ENCODE measurements at regions not wholly inside any gene's neighbourhood (a gene's known extent, or its start where the extent isn't known, plus 50 kb on each side); places are given as distances from the start of the nearest gene placed in this dataset.
"Not testable (repeated sequence)": the region's sequence is repeated elsewhere in the genome, so short reads cannot be mapped to it uniquely, and the experiment has no call there.

DNA sequence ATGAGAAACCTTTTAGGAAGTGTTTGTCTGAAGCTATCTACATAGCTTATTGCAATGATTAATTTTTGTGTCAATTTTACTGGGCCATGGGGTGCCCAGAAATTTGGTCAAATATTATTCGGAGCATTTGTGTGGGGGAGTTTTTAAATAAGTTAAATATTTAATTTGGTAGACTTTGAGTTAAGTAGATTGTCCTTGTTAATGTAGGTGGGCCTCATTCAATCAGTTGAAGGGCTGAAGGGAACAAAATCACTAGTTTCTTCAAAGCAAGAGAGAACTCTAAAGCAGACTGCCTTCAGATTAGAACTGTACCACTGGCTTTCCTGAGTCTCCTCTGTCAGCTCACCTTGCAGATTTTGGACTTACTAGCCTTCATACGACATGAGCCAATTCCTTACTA, 1008.6 kb upstream of the ADAMTS5 start:
- no peak for DNase-seq
- in situ Hi-C loops (cut with HindIII; ENCODE audit: low pct_ligation_motif_present, low sequenced_read_pairs), result no loop called here
- TF ChIP-seq, protein P1, sequence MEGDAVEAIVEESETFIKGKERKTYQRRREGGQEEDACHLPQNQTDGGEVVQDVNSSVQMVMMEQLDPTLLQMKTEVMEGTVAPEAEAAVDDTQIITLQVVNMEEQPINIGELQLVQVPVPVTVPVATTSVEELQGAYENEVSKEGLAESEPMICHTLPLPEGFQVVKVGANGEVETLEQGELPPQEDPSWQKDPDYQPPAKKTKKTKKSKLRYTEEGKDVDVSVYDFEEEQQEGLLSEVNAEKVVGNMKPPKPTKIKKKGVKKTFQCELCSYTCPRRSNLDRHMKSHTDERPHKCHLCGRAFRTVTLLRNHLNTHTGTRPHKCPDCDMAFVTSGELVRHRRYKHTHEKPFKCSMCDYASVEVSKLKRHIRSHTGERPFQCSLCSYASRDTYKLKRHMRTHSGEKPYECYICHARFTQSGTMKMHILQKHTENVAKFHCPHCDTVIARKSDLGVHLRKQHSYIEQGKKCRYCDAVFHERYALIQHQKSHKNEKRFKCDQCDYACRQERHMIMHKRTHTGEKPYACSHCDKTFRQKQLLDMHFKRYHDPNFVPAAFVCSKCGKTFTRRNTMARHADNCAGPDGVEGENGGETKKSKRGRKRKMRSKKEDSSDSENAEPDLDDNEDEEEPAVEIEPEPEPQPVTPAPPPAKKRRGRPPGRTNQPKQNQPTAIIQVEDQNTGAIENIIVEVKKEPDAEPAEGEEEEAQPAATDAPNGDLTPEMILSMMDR (IDR thresholded peaks at IDR 0.05; ENCODE audit: low read depth, low read length, missing control alignments), result no peak
- Histone ChIP-seq H3K4me3 (ENCODE audit: low read depth, low read length) (no peak overlapping the region), H3K27me3 (replicated peaks) (no peaks in the 10 kb centered on the region), H3K36me3 (replicated peaks) (no peaks in the 10 kb centered on the region), H3K27ac (no peak overlapping the region)

DNA sequence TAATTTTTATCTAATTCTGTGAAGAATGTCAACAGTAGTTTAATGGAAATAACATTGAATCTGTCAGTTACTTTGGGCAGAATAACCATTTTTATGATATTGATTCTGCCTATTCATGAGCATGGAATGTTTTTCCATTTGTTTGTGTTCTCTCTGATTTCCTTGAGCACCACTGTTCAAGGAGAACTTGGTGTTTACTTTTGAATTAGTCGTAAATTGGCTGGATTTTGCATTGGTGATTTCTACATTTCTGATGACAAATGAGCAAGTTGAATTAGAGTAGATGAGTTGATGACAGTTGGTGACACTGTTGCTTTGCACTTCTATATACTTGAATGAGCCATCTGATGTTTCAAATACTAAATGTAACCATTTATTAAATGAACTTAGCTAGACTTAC, 1007.3 kb upstream of the ADAMTS5 start:
- DNase-seq; H3K27ac ChIP-seq; in situ Hi-C loops (cut with HindIII; ENCODE audit: low pct_ligation_motif_present, low sequenced_read_pairs): not testable (repeated sequence)

DNA sequence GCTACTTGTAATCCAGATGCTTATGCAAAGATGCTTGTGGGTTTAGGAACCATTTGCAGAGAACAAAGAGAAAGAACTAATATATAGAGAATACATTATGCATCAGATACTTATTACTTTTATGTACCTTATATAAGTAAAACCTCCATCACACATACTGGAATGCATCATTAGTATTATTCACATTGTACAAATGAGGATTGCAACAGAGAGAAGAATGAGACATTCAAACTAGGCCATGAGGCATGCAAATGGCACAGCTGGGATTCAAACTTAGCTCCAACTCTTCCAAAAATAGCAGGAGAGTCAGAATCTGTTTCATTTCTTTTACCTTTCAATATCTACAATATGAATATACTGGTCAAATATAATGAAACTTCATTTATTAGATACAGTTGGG, 1001.4 kb upstream of the ADAMTS5 start:
- in situ Hi-C loops (cut with HindIII; ENCODE audit: low pct_ligation_motif_present, low sequenced_read_pairs); DNase-seq; H3K27me3 ChIP-seq (replicated peaks); H3K27ac ChIP-seq; H3K4me3 ChIP-seq (ENCODE audit: low read depth, low read length); H3K36me3 ChIP-seq (replicated peaks): not testable (repeated sequence)

More for the DNA sequence above, 1007.3 kb upstream of the ADAMTS5 start:
- not testable (repeated sequence) for H3K4me3 ChIP-seq (ENCODE audit: low read depth, low read length); H3K27me3 ChIP-seq (replicated peaks); H3K36me3 ChIP-seq (replicated peaks)

DNA sequence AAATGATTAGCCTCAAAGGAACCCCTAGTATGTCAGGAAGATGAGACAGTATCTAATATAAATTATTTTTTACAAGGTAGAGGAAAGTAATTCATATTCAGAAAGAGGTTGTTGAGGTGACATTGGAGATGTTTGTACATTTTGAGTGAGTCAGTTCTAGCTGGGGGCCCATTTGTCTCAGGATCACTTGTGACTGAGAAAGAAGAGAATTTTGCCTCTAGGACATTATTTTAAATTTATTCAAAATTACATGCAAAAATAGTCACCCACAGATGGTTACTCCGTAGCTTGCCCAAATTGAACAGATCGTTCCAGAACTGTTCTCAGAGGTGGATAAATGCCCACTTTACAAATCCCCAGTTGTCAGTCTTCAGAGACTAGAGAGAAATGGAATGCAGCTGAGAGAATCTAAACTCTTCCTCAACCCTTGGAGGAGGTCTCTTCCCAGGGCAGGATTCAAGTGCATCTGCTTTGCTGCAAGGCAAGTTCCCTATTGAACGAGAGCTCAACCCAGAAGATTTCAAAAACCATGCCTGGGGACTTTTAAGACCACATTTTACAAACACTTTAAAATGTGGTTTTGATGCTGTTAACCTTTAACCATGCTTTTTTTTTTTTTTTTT, 987.8 kb upstream of the ADAMTS5 start:
- no peak for DNase-seq
- in situ Hi-C loops (cut with HindIII; ENCODE audit: low pct_ligation_motif_present, low sequenced_read_pairs), result no loop called here
- Histone ChIP-seq H3K27me3 (replicated peaks) (no peaks in the 10 kb centered on the region), H3K36me3 (replicated peaks) (no peaks in the 10 kb centered on the region), H3K4me3 (ENCODE audit: low read depth, low read length) (no peak overlapping the region), H3K27ac (no peak overlapping the region)
- TF ChIP-seq, protein P1 (IDR thresholded peaks at IDR 0.05; ENCODE audit: low read depth, low read length, missing control alignments), result no peak

DNA sequence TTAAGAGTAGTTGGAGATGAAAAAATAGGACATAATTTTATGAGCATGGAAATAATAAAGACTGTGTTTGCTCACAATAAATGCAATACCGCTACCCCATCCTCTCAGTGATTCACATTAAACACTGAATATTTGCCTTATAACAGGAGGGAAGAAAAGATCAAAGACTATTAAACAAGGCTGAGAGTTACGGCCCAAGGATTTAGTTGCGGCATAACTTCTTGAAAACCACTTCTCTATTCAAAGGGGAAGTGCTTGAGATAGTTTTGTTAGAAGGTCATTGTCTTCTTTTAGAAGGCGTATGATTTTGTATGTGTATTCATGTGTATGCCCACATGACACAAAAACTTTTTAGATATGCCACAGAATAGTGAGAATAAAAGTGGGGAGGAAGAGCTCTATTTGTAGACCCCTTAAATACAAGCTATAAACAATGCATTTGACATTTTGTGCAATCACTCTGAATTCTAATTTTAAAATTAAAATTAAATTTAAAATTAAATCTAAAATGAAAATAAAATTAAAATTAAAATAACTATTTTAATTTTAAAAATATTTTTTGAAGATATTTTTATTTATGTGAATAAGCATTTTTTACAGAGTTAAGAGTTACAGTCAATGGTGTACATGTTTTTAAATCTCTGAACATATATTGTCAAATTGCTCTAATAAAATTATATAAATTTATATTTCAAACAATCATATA, 986.6 kb upstream of the ADAMTS5 start:
- DNase-seq, result no peak
- Histone ChIP-seq H3K4me3 (ENCODE audit: low read depth, low read length) (no peak overlapping the region), H3K27me3 (replicated peaks) (no peaks in the 10 kb centered on the region), H3K27ac (no peak overlapping the region), H3K36me3 (replicated peaks) (no peaks in the 10 kb centered on the region)
- TF ChIP-seq, protein P1 (IDR thresholded peaks at IDR 0.05; ENCODE audit: low read depth, low read length, missing control alignments), result no peak
- in situ Hi-C loops (cut with HindIII; ENCODE audit: low pct_ligation_motif_present, low sequenced_read_pairs), result no loop called here

DNA sequence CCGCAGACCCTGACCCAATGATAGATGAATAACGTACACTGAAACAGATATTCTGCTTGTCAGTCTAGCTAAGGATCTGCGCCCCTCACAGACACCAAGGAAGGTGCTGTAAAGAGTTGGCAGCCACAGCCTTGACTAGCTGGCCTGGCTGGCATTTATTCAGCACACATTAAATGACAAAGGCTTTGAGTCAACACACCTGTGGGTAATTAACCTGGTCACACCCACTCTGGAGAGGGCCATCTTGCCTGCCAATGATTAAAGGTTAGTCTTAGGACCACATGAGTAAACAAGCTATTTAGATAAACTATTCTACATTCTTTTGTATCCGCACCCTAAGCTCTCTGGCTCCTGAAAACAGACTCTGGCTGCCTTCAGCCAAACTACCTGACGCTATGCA, 982.2 kb upstream of the ADAMTS5 start:
- DNase-seq; H3K36me3 ChIP-seq (replicated peaks); H3K27ac ChIP-seq; H3K27me3 ChIP-seq (replicated peaks); H3K4me3 ChIP-seq (ENCODE audit: low read depth, low read length); in situ Hi-C loops (cut with HindIII; ENCODE audit: low pct_ligation_motif_present, low sequenced_read_pairs): not testable (repeated sequence)

DNA sequence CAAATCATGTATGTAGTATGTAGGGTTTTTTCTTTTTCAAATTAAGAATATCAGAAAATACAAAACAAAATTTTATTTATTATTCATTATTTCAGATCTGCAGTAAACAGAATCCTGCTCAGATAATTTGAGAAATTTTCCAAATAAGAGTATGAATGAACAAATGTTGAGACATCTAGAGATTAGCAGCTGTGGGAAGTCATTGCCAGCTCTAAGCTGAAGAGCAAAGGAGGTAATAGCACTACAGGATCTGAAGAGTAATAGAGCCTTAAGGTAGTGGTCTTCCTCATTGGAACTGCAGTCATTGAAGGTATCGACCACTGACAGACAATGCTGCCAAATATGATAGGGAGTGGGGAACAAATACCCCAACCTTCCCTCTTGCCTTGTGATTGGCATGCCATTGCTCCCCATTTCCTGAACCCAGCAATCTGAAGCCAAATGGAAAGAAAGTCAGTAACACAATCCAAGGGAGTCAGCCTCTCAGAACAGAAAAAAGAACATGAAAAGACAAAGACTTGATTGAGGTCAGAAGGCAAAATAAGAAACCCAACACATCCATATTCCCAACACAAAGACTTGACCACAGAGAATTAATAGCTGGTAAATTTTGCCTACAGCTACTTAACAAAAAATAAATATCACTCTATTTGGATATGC, 963.4 kb upstream of the ADAMTS5 start:
- DNase-seq; H3K4me3 ChIP-seq (ENCODE audit: low read depth, low read length); H3K27me3 ChIP-seq (replicated peaks); H3K36me3 ChIP-seq (replicated peaks); in situ Hi-C loops (cut with HindIII; ENCODE audit: low pct_ligation_motif_present, low sequenced_read_pairs); H3K27ac ChIP-seq: not testable (repeated sequence)

DNA sequence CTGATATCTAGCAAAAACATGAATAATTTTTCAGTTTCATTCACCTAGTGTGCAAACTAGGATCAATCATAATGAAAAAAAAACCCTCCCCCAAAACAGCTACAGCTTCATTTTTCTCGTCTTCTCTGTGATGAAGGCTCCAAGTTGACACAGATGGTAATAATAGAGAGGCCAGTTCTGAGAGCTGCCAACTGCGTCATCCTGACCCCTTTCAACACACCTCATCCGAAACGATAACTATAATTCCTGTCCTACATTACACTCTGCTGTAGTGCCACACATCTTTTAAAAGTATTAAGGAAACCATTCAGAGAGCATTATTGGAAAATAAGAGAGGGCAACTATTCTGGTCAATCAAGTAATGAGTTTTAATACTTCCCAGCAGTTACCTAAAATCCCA, 962.3 kb upstream of the ADAMTS5 start:
- in situ Hi-C loops (cut with HindIII; ENCODE audit: low pct_ligation_motif_present, low sequenced_read_pairs); H3K36me3 ChIP-seq (replicated peaks); H3K27me3 ChIP-seq (replicated peaks); H3K4me3 ChIP-seq (ENCODE audit: low read depth, low read length): not testable (repeated sequence)
- peak; percentile 51 for DNase-seq
- H3K27ac ChIP-seq, result peak overlapping the region; percentile 31

DNA sequence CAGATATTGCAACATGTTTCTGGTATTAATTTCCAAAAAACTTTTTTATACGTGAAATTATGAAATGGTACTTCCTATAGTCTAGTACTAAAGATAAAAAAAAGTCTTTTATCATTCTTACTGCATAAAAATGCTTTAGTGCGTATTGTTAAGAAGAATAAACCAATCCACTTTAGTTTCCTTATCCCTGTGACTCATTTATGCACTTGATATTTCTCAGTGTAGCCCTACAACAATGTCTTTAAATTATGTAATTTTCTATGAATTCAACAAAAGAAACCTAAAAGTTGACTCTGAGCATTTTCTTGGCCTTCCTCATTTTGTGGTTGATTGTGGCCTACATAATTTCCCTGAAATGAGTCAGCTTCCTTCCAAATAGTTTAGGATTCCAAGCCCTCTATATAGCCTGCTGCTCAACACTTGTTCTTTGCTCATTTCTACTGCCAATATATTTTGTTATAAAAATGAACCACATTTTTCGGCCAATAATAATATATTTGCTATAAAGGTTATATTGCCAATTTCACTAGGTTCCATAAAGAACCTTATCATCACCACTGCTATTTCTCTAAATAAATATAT, 961.7 kb upstream of the ADAMTS5 start:
- H3K4me3 ChIP-seq (ENCODE audit: low read depth, low read length); H3K27me3 ChIP-seq (replicated peaks); in situ Hi-C loops (cut with HindIII; ENCODE audit: low pct_ligation_motif_present, low sequenced_read_pairs); H3K36me3 ChIP-seq (replicated peaks): not testable (repeated sequence)
- DNase-seq, result peak; percentile 83
- peak overlapping the region; percentile 49 for H3K27ac ChIP-seq

DNA sequence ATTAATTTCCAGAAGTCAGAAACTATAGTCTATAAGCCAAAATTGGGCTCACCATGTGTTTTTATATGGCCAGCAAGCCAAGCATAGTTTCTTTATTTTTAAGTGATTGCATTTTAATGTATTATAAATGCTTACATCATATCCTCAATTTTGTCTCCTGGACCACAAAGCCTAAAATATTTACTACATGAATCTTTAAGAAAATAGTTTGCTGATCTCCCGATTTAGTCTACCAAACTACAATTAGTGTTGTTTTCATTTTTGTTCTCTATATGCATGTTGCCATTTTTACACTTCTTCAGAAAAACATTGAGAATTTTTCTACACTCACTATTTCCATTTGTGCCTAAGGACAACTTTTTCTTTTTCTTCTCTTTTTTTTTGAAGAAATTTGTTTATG, 954.5 kb upstream of the ADAMTS5 start:
- H3K27ac ChIP-seq; H3K27me3 ChIP-seq (replicated peaks); H3K4me3 ChIP-seq (ENCODE audit: low read depth, low read length); in situ Hi-C loops (cut with HindIII; ENCODE audit: low pct_ligation_motif_present, low sequenced_read_pairs); DNase-seq; H3K36me3 ChIP-seq (replicated peaks): not testable (repeated sequence)

DNA sequence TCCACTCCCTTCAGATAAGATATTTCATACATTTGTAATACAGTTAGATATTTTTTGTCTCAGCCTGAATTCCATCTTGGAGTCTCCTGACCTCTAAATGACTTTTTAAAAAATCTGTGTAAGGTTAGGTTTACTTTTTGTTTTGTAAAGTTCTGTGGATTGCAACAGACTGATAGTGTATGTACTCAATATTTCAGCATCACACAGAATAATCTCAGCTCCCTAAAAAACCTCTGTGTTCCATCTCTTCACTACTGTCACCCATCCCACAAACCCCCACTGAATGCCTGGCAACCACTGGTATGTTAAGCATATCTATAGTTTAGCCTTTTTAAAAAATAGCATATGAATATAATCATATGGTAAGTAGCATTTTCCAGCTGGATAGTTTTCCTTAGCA, 951.1 kb upstream of the ADAMTS5 start:
- H3K4me3 ChIP-seq (ENCODE audit: low read depth, low read length); H3K27me3 ChIP-seq (replicated peaks); H3K36me3 ChIP-seq (replicated peaks); in situ Hi-C loops (cut with HindIII; ENCODE audit: low pct_ligation_motif_present, low sequenced_read_pairs): not testable (repeated sequence)
- peak overlapping the region; percentile 50 for H3K27ac ChIP-seq
- peak; percentile 42 for DNase-seq

All from brain microvascular endothelial cell (primary cell).